ENCODE measurements at regions not wholly inside any gene's neighbourhood (a gene's known extent, or its start where the extent isn't known, plus 50 kb on each side); places are given as distances from the start of the nearest gene placed in this dataset.

DNA sequence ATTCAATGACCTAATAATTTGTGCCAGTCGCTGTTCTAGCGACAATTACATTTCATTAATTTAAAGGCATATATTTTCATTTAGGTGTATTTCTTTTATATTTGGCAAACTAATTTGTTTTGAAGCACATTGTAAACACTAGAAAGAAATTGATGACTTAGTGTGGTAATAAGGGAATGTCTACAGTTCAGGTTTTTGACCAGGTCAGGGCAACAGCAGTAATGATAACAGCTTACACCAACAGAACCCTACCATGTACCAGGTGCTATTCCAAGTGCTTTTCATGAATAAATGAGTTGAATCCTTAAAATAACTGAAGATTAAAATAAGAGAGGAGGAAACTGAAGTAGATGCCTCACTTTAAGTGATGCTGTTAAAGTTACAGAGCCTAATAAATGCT, 85.4 kb upstream of the SLC38A2 start:
- TF ChIP-seq, protein P1, sequence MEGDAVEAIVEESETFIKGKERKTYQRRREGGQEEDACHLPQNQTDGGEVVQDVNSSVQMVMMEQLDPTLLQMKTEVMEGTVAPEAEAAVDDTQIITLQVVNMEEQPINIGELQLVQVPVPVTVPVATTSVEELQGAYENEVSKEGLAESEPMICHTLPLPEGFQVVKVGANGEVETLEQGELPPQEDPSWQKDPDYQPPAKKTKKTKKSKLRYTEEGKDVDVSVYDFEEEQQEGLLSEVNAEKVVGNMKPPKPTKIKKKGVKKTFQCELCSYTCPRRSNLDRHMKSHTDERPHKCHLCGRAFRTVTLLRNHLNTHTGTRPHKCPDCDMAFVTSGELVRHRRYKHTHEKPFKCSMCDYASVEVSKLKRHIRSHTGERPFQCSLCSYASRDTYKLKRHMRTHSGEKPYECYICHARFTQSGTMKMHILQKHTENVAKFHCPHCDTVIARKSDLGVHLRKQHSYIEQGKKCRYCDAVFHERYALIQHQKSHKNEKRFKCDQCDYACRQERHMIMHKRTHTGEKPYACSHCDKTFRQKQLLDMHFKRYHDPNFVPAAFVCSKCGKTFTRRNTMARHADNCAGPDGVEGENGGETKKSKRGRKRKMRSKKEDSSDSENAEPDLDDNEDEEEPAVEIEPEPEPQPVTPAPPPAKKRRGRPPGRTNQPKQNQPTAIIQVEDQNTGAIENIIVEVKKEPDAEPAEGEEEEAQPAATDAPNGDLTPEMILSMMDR (IDR thresholded peaks at IDR 0.05; ENCODE audit: low read depth, low read length), result no peak
- H3K4me3 ChIP-seq (replicated peaks in 1 of 2; ENCODE audit: low read depth in 2 of 2, low read length in 2 of 2), result no peak overlapping the region
- DNase-seq (ENCODE audit: low read depth in 2 of 2), result no peak

DNA sequence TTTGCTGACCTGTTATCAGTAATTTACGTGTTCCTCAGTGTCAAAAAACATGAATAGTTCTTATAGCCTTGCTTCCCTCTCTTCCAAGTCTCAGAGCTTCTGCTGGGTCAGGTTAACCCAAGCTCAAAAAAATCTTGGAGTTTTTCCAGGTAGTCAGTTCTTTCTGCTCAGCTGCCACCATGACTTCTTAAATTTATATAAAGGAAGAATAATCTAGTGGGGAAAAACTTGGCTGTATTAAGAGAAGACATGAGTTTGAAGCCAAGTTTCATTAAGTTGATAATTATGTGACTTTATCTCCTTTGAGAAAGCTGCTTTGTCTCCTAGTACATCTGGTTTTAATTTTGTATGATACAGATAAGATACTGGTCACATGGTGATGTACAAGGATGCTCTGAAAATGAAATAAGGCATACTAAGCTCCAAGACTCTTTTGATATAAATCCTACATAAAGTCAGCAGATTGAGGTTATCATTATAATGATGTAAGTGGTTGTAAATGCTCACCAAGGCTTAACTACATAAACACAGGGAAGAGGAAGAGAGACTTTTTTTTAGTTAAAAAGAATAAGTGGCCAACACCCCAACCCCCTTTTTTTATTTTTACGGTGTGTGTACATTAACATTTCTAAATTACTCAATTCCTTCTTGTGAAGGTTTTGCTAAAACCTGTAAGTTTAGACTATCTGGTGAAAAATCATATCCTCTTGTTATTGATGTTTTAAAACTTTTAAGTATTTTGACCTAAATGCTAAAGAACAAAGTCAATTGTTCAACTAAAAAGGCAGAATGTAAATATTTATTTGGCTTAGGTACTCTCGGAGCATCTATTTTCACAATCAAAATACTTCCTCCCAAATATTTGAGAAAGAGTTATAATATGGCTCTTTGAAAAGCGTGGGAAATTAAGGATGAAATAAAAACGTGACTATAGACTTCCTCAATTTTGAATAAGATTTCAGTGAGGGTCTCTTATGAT, 84.1 kb upstream of the SLC38A2 start:
- TF ChIP-seq, protein P1 (IDR thresholded peaks at IDR 0.05; ENCODE audit: low read depth, low read length), result no peak
- no peak overlapping the region for H3K4me3 ChIP-seq (replicated peaks in 1 of 2; ENCODE audit: low read depth in 2 of 2, low read length in 2 of 2)
- peak in 1 of 2 donors; percentile 71 for DNase-seq (ENCODE audit: low read depth in 2 of 2)

DNA sequence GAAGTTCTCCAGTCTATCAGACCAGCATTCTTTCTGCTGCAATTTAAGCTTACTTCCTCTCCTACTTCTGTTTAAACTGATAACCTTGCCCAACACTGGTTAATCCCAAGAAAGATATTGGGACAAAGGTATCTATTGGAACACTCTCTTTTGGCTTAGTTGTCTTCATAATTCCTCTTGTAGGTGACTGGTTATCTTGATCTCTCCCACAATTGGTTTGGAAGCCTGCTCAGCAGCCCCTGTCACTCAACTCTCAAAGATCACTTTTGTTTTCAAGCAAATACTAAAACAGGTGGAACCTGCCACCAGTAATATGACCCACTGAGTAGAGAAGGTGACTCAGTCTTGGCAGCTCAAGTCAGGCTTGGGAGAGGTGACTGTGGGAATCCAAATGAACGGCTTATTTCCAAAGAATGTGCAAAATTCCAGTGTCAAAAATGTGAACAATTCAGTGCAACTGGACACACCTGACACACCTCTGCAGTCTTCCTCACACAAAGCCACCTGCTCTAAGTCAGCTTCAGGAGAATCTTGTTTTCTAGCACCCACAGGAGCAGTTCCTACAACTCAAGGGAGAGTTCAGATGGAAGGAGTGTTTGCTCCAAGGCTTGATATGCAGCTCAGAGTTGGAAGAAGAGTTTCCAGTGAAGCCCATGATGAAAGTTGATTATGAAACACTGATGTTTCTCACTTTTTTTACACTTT, 83.2 kb upstream of the SLC38A2 start:
- TF ChIP-seq, protein P1 (IDR thresholded peaks at IDR 0.05; ENCODE audit: low read depth, low read length), result no peak
- DNase-seq (ENCODE audit: low read depth in 2 of 2), result peak in 1 of 2 donors; percentile 35
- no peak overlapping the region for H3K4me3 ChIP-seq (replicated peaks in 1 of 2; ENCODE audit: low read depth in 2 of 2, low read length in 2 of 2)

DNA sequence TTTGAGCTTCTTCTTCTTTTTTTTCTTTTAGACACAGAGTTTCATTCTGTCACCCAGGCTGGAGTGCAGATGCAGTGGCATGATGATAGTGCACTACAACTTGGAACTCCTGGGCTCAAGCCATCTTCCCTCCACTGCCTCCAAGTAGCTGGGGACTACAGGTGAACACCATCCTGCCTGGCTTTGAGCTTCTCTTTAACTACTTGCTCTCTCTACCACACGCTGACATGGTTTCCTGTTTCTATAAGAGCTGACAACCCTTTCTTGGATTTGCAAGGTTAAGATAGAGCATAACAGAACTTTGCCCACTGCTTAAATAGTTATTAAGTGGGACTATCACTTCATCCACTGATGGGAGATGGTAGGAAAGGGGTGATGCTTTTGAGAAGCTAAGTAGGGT, 82.4 kb upstream of the SLC38A2 start:
- TF ChIP-seq, protein P1 (IDR thresholded peaks at IDR 0.05; ENCODE audit: low read depth, low read length), result no peak
- H3K4me3 ChIP-seq (replicated peaks in 1 of 2; ENCODE audit: low read depth in 2 of 2, low read length in 2 of 2), result no peak overlapping the region
- DNase-seq (ENCODE audit: low read depth in 2 of 2), result no peak

DNA sequence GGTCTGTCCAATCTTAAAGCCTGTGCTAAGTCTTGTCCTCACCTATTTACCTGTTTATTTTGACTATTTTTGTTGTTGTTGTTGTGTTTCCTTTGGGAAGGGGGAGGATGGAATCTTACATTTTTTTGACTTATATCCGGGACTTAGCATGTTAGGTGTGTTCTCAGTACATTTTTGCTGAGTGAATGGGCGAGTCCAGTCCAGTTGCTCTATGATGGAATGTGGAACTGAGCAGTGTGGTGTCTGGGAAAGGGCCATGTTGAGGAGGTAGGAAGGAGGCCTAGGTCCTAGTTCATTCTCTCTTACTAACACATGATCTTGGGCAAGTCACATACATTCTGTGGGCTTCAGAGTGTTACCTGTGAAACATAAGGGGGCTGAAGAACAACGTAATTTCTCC, 80.9 kb upstream of the SLC38A2 start:
- TF ChIP-seq, protein P1 (IDR thresholded peaks at IDR 0.05; ENCODE audit: low read depth, low read length), result no peak
- peak in 1 of 2 donors; percentile 40 for DNase-seq (ENCODE audit: low read depth in 2 of 2)
- H3K4me3 ChIP-seq (replicated peaks in 1 of 2; ENCODE audit: low read depth in 2 of 2, low read length in 2 of 2), result no peak overlapping the region

DNA sequence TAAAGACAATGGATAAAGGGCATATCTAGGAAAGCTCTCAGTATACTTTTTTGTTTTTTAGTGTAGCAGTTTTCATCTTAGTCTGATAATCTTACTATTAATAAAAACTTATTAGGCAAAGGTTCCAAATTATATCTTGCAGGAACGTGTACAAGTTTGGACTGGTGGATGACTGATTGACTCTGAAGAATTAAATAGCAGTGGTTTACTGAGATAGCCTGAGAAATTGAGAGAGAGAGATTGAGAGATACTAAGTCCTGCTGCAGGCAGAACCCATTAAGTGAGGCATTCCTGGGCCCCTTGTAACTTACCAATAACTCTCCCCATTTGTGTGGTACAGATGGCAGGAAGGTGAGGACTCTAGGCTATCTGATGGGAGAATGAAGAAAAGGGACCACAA, 80.2 kb upstream of the SLC38A2 start:
- DNase-seq (ENCODE audit: low read depth in 2 of 2), result no peak
- TF ChIP-seq, protein P1 (IDR thresholded peaks at IDR 0.05; ENCODE audit: low read depth, low read length), result no peak
- H3K4me3 ChIP-seq (replicated peaks in 1 of 2; ENCODE audit: low read depth in 2 of 2, low read length in 2 of 2), result no peak overlapping the region

All from cardiac fibroblast (primary cell).